ENCODE measurements at regions not wholly inside any gene's neighbourhood (a gene's known extent, or its start where the extent isn't known, plus 50 kb on each side); places are given as distances from the start of the nearest gene placed in this dataset.

DNA sequence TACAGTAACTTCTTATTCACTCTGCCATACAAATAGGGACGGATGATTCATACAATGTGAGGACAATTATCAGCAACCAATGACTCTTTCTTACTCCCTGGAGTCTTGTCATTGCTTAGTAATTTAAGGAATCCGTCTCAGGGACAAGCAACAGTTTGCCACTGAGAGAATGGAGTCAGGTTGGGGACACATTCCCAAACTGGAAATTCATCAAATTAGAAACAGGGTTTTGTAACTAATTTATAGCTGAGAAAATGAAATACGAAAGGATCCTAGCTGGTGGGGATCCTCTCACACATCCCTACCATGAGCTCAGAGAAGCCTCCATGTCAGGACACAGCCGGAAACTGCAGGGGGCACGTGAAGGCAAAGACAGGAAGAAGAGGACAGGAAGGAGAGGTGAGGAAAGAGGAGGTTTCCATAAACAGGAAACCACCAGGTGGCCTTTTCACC lies 50.4 kb upstream of the KDR start:
- peak; percentile 75 for DNase-seq (ENCODE audit: low read depth, low spot score)

DNA sequence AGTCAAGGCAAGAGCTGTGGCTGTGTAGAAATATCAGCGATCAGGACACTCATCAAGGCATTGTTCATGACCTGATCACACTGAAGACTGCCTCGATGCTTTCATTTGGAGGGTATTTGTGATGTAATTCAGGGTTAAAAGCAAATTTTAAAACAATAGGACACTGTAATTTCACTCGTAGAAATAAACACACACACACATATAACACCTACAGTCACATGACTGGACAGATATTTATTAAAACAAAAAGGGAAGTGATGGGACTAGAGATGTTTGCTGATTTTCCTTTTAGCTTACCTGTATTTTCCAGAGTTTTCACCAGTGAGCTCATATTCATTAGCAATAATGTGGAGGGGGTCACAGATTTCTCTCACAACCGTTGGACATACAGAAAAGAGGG lies 51.1 kb upstream of the KDR start:
- DNase-seq (ENCODE audit: low read depth, low spot score): no peak

DNA sequence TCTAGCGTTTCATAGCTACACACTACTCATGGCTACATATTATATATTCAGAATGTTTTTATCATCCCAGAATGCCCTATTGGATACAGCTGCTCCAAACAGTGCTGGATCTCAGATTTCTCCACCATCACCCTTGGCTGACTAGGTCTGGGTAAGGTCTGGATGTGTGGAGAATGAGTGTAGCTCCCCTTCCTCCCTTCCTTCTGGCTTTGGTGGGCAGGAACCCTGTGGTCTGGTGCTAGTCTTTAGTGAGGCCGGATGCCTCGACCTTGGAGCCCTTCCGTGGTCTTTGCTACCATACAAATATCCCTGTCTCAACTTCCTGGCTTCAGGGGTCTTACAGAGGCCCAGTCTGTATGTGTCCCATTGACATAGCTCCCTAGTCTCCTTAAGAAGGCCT lies 52.1 kb upstream of the KDR start:
- DNase-seq (ENCODE audit: low read depth, low spot score): no peak

DNA sequence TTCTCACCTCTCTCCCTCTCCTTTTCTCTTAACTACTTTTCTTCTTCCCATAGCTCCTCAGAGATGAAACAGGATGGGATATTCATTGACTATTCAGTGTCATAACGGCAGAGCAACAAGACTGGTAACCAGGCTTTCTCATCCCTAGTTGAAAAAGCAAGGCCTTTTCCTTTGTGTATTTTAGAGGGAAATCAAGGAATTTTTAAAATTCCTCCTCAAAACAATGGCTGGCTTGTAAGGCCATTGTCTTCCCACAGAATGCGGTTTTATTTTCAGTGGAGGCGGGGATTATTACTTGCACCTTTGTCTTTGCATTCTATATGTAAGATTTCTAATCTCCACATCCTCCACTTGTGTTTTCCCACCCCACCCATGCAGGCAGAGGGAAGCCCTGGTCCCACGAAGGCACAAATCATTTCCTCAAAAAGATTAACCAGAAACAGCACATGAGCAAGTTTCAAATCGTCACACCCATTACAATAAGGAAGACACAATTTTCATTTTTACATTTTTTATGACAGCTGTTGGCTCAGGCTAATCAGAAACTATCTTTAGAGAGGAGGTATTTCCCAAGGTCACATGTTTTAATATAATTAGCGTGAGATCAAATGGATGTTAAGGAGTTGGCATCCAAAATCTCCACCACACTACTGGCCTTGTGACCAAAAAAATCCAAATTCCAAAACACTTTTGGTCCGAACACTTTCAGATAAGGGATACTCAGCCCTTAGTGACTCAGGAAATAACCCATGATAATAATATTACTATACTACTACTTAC lies 53.0 kb upstream of the KDR start:
- no peak for DNase-seq (ENCODE audit: low read depth, low spot score)

DNA sequence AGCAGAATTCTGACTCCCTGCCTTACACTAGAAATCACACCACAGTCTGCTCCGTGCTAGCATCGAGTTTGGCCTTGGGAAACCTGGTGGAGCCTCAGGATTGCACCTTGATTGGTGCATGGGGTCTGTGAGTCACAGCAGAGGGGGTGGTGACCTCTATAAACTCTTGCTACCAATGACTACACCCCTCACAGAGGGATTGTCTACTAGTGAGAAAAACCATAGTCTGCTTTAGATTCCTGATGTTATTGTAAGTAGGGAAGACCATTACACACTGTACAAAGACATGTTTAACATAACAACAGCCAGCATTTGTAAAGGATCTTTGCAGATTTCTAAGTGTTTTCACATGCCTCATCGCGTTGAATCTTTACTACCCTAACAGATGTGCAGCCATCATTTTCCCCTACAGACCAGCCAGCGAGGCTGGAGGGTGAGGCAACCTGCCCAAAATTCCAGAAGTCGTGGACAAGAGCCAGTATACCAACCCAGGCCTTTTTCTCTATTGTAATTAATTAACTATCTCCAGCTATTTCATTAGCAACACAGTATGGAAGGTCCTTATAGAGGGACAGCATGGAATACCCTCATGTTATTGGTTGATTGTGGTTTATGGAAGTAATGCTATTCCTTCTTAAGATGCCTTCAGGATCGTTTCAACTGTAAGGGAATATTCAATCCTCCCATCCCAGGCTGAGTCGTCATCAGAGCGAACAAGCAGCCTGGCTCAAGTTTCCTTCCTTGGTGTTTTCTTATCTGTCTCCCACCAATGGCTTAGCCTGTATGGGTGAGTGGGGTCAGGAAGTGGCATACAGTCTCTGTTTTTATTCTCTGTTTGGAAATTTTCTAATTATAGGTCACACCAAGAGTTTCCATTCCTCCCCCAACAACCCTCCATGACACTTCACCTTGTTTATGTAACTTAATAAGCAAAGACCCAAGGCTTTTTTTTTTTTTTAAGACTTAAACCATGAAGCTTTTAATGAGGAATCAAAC lies 55.9 kb upstream of the KDR start:
- DNase-seq (ENCODE audit: low read depth, low spot score): peak; percentile 55

DNA sequence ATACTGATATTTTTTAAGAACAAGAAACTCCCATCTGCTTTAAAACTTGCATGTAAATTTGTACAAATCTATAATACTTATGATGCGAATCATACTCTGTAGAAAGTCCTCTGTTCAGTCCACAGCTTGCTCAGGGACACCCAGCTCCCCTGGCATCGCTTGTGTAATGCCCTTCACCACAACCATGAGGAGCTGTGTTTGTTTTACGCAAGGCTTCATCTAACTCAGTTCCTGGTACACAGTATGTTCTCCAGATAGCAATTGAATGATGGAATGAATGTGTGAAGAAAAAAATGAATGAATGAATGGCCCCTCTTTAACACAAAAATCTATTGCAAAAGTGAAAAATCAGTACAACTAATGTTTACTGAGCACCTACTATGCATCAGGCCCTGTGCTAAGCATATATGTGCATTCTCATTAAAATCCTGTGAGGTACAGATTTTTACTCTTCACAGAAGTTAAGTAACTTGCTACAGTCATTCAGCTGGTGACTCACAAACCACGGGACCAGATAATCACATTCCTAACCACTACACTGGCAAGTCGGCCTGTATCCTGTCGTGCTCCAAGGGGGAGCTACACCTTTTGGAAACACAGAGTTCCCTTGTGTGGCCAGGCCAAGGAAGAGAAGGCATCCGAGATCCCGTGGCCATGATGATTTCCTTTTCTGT lies 58.7 kb upstream of the KDR start:
- DNase-seq (ENCODE audit: low read depth, low spot score): peak; percentile 92

DNA sequence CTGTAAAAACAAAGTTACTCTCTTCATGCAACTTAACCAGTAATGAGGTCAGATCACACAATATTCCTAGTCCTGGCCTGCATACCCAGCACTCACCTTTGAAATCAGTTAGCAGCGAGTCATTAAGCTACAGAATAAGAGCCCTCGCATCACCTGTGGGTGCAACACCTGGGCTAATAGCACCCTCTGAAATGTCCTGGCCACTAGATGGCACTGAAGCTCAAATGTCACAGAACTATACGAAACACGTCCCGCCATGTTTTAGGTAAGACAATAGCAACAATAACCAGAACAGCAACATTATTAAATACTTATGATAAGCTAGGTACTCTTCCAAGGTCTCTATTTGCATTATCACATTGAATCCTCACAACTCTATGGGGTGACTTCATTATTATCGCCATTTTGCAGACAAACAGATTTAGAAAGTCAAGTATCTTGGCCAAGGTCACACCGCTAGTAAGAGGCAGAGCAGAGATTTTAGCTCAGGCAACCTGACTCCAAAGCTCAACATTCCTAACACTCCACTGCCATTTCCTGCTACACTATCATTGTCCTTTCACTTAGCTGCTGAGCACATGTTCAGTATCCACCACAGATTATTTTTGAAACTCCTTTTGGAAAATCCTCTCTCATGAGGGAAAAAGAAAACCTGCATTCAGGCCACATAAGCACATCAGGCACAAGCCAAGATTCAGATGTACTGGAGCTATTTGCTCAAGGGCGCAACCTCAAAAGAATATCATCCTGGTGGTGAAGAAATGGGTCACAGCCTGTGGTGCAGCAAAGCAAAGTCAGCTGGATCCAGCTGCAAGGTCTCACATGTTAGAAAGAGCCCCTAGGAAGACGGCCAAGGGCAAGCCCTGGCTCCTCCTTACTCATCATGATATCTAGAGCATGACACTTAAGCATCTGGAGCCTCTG lies 59.5 kb upstream of the KDR start:
- no peak for DNase-seq (ENCODE audit: low read depth, low spot score)

DNA sequence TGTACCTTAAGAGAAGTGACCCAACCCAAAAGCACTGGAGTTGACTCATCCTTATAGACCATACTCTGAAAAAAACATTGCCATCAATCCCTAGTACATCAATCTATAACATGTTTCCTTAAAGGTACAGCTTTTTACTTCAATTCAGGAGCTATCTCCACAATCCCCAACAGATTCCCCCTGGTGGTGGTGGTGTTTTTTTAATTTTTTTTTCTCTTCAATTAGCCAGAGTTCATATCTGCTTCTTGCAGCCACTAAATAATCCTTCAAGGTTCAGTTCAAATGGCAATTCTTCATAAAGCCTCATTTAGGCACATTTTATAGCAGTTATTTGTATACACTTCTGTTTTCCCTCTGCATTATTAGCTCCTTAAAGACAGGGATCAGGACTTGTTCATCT lies 60.7 kb upstream of the KDR start:
- DNase-seq (ENCODE audit: low read depth, low spot score): no peak

DNA sequence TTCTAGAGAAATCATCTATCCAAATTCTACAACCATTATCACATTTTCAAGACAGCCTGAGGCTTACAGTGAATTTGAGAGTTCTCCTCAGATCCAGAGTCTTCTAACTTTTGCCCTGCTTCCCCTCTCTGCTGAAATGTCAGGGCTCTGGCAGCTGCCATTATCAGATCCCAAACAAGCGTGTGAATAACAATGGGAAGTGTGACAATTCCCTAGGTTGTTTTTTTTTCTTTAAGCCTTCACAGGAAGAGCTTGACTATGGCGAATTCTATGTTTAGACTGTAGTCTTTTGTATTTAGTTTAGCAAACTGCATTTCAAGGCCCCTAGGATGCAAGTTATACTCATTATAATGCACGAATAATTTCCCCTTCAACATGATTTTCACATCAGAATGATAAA lies 61.3 kb upstream of the KDR start:
- no peak for DNase-seq (ENCODE audit: low read depth, low spot score)

DNA sequence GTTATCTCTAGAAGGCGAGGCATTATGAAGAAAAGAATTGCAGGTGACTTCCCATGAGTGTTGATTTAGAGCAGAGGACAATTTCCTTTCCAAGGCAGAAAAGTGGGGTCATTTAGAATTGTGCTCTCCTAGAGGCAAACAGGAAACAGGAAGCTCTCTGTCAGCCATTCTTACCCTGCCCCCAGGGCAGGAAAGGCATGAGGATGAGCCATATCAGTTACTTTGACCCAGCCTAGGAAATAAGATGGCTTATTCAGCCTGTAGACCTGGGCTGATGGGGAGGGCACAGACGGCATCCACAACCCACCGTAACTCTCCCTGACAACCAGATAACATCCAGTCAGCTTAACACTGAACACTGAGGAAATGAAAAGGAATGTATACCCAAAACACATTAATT lies 88.8 kb upstream of the KDR start:
- DNase-seq (ENCODE audit: low read depth, low spot score): no peak

DNA sequence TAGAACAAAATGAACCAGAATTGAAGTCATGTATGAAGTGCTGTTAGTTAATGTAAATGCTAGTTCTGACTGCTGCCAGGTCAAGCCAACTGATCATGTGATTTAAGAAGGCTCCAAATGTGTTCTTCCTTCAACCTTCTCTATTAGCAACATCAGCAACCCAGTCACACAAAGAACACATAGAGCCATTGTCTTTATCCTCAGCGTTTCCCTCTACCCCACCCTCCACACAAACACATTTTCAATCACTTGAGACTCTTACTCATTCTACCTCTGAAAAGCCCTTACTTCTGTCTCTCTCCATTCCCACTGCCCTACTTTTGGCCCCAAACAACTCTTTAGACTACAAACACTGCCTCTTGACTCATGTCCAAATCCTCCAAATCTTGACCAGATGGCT lies 89.7 kb upstream of the KDR start:
- DNase-seq (ENCODE audit: low read depth, low spot score): no peak

DNA sequence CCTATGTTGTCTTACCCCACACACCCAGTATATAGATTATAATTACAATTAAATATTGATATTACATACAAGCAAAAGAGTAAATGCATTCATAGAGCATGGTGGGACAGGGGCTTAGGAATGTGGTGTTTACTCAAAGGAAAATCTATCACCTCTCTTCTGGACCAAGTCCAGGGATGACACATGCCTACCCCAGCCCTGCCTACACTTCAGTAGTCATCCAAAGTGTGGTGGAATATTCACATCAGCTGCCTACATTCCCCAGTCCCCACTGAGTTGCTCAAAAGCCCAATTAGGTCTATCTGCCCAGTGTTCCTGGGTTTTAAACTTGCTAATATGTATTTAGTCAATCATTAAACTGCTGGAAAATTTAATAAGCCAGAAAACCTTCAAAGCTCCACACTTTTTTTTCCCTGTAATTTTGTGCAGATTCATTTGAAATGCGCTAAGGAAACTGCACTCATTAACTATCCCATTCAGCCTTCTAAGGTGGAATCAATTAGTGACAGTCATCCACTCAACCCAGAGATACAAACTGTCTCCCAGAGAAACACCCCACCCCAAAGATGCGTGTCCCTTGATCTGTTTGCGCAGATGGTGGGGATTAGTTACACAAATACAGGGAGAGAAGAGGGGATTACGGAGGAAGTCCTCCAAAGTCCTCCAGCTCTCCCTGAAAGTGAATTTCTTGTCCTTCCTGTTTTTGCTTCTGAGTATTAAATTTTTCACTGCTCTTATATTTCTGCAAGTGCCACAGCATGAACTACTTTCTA lies 91.7 kb upstream of the KDR start:
- peak; percentile 24 for DNase-seq (ENCODE audit: low read depth, low spot score)

DNA sequence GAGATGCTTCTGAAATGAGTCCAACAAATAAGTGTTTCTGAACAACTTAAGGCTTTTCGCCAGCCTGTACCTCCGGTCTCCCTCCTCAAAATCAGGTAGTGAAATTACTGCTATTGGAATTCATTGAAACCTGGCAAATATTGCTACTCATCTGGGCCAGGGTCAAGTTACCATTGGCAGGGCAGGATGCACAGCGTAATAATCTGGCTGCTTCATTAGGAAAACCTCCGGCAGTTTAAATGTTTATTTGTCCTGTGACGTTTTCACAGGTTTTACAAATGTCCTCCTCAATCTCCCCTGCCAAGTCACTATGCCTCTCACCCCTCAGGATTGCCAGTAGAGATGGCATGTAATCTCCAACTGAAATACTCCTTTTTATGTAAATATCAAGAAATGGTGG lies 92.6 kb upstream of the KDR start:
- DNase-seq (ENCODE audit: low read depth, low spot score): no peak

DNA sequence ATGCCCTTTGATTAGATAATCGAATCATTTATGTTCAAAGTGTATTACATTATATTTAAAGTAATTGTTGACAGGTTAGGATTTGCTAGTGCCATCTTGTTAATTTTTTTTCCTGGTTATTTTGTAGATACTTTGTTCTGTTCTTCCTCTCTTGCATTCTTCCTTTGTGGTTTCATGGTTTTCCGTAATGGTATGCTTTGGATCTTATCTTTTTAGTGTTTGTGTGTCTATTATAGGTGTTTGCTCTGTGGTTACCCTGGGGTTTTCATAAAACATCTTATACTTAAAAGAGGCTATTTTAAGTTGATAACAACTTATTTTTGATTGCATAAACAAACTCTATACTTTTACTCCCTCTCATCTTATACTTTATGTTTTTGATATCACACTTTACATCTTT lies 108.2 kb upstream of the SRD5A3 start:
- DNase-seq (ENCODE audit: low read depth, low spot score): no peak

DNA sequence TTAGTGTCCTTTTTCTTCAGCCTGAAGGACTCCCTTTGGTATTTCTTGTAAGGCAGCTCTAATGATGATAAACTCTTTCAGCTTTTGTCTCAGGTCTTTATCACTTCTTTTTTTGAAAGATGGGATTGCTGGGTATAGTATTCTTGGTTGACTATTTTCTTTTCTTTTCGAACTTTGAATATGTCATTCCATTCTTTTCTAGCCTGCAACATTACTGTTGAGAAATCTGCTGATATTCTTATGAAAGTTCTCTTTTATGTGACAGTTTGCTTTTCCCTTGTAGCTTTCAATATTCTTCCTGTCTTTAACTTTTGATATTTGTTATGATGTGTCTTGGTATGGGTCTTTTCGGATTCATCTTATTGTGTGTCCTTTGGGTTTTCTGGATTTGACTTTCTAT lies 107.6 kb upstream of the SRD5A3 start:
- DNase-seq (ENCODE audit: low read depth, low spot score): no peak

DNA sequence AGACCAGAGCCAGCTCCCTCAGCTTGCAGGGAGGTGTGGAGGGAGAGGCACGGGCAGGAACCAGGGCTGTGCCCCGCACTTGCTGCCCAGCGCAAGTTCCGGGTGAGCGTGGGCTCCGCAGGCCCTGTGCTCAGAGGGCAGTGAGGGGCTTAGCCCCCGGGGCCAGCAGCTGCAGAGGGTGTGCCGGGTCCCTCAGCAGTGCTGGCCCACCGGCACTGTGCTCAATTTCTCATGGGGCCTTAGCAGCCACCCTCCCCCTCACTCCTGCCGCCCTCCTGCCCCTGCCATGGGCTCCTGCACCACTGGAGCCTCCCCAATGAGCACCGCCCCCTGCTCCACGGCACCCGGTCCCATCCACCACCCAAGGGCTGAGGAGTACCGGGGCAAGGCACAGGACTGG lies 104.6 kb upstream of the SRD5A3 start:
- DNase-seq (ENCODE audit: low read depth, low spot score): no peak

DNA sequence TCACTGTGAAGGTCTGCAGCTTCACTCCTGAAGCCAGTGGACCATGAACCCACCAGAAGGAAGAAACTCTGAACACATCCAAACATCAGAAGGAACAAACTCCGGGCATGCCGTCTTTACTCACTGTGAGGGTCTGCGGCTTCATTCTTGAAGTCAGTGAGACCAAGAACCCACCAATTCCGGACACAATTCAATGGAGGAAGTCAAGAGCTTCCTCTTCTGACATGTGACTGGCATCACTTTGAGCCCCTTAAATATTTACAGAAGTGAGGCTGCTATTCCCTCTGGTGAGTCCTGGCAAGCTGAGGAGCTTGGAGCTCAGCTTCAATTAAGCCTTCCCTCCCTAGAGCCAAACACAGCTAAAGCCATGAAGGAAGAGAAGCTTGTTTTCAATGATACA lies 103.5 kb upstream of the SRD5A3 start:
- DNase-seq (ENCODE audit: low read depth, low spot score): no peak

DNA sequence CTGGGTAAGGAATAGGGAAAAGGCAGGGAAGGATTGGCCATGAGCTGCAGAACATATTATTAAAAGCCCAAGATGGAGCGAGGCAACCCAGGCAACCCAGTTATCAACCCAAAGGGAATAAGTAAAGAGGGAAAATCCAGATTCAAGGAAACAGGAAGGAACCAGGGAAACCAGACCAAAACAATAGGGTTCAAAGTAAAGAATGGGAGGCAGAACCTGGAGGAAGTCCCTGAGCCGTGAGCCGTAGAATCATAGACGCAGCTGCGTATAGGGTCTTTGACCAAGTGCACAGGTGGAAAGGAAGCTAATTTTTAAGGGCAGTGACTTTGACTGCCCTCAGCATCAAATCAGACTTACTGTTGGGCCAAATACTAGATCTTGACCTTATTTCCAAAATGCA lies 98.5 kb upstream of the SRD5A3 start:
- no peak for DNase-seq (ENCODE audit: low read depth, low spot score)

DNA sequence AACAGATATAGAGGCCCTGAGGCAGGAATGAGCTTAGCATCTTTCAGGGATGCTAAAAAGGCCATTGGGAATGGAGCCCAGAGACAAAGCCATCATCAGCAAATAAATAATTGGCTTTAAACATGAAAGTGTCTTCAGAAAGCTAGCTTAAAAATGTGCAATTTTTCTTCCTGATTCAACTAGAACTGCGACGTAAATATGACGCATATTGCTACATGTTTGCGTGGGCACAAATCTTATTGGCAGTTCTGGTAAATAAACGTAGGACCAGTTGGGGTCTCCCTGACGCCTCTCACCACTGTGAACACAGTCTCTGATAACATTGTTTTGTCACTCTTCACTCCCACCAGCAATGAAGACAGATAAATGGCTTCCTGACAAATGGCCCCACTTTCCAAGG lies 97.3 kb upstream of the SRD5A3 start:
- DNase-seq (ENCODE audit: low read depth, low spot score): no peak

DNA sequence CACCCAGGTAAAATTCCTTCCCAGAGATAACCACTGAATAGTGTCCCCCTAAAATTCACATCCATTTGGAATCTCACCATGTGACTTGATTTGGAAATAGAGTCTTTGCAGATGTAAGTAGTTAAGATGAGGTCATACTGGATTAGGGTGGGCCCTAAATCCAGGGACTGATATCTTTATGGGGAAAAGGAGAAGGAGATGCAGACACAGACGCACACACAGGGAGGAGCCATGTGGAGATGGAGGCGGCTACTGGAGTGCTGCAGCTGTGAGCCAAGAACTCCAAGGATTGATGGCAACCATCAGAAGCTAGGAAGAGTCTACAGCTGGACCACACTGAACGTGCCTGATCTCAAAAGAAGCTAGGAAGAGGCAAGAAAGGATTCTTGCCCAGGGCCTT lies 96.6 kb upstream of the SRD5A3 start:
- DNase-seq (ENCODE audit: low read depth, low spot score): no peak
